Activated naive CD8-positive, alpha-beta T cell treated with anti-CD3 and anti-CD28 coated beads, Interleukin-2, amount 10 ng/mL, durations not matched to agents 7 days and 5 days (primary cell): ENCODE measurements at regions not wholly inside any gene's neighbourhood (a gene's known extent, or its start where the extent isn't known, plus 50 kb on each side); places are given as distances from the start of the nearest gene placed in this dataset.

Source experiments
- ATAC-seq: fragments of 150-1000 bp; cut with Tn5 transposase; one replicate; pipeline ENCODE4 v1.10.0; 2021; ENCODE audit warnings: low read depth, moderate library complexity
- POLR2A ChIA-PET: fragments of 350-600 bp; sonication (Branson Sonifier 250); formaldehyde crosslinking; loops from one replicate; lab custom pipeline; 2021; ENCODE audit warnings: antibody characterized with exemption; lab: Charles Lee
- DNase-seq: peaks from one replicate; pipeline ENCODE4 v3.0.0; 2021
- H3K27ac Mint-ChIP-seq: one replicate; pipeline ENCODE4 v1.8.0; 2022; ENCODE audit warnings: mild to moderate bottlenecking, mixed read lengths
- H3K27me3 Mint-ChIP-seq: one replicate; pipeline ENCODE4 v1.8.0; 2022; ENCODE audit warnings: mild to moderate bottlenecking, moderate library complexity, mixed read lengths
- H3K36me3 Mint-ChIP-seq: one replicate; pipeline ENCODE4 v1.8.0; 2021; ENCODE audit warnings: mild to moderate bottlenecking, mixed read lengths
- H3K4me1 Mint-ChIP-seq: one replicate; pipeline ENCODE4 v1.8.0; 2021; ENCODE audit warnings: mixed read lengths
- H3K4me3 Mint-ChIP-seq: one replicate; pipeline ENCODE4 v1.8.0; 2022; ENCODE audit warnings: mild to moderate bottlenecking, moderate library complexity, mixed read lengths
- H3K9me3 Mint-ChIP-seq: one replicate; pipeline ENCODE4 v1.8.0; 2021; ENCODE audit warnings: mixed read lengths

- POLR2A ChIA-PET, result no interaction called here
- Mint-ChIP-seq H3K4me1 (no peaks in the 10 kb centered on the region), H3K9me3 (no peaks in the 10 kb centered on the region), H3K4me3 (no peak overlapping the region), H3K27ac (no peak overlapping the region), H3K27me3 (peaks cover 3% of the 10 kb centered on the region), H3K36me3 (no peaks in the 10 kb centered on the region)
- DNase-seq (no peak), ATAC-seq (no peak)
Measured at GRCh38 chr14:58697930-58698642, 60.3 kb downstream of the DACT1 start.

GRCh38 chr14:58699681-58700205 is 62.0 kb downstream of the DACT1 start:
- POLR2A ChIA-PET, result no interaction called here
- no peak for ATAC-seq
- Mint-ChIP-seq H3K27me3 (peaks cover 3% of the 10 kb centered on the region), H3K9me3 (no peaks in the 10 kb centered on the region), H3K4me3 (no peak overlapping the region), H3K4me1 (no peaks in the 10 kb centered on the region), H3K27ac (no peak overlapping the region), H3K36me3 (no peaks in the 10 kb centered on the region)
- DNase-seq, result no peak

- H3K9me3 Mint-ChIP-seq, result no peaks in the 10 kb centered on the region
- no peak overlapping the region for H3K27ac Mint-ChIP-seq
- POLR2A ChIA-PET, result no interaction called here
- no peaks in the 10 kb centered on the region for H3K4me1 Mint-ChIP-seq
- peaks cover 8% of the 10 kb centered on the region for H3K27me3 Mint-ChIP-seq
- DNase-seq, result no peak
- H3K36me3 Mint-ChIP-seq, result no peaks in the 10 kb centered on the region
- no peak for ATAC-seq
- no peak overlapping the region for H3K4me3 Mint-ChIP-seq
Measured at GRCh38 chr14:58701156-58701555, 63.4 kb downstream of the DACT1 start.

GRCh38 chr14:58701604-58702003 is 63.8 kb downstream of the DACT1 start:
- no peaks in the 10 kb centered on the region for H3K4me1 Mint-ChIP-seq
- DNase-seq (no peak), ATAC-seq (no peak)
- H3K27me3 Mint-ChIP-seq, result peaks cover 9% of the 10 kb centered on the region
- no peak overlapping the region for H3K4me3 Mint-ChIP-seq
- no peaks in the 10 kb centered on the region for H3K9me3 Mint-ChIP-seq
- POLR2A ChIA-PET, result no interaction called here
- H3K36me3 Mint-ChIP-seq, result no peaks in the 10 kb centered on the region
- no peak overlapping the region for H3K27ac Mint-ChIP-seq

- DNase-seq, result no peak
- POLR2A ChIA-PET, result no interaction called here
- Mint-ChIP-seq H3K4me1 (no peaks in the 10 kb centered on the region), H3K4me3 (no peak overlapping the region), H3K36me3 (no peaks in the 10 kb centered on the region), H3K27ac (no peak overlapping the region), H3K9me3 (no peaks in the 10 kb centered on the region), H3K27me3 (peaks cover 10% of the 10 kb centered on the region)
- ATAC-seq, result no peak
Measured at GRCh38 chr14:58702441-58703160, 64.8 kb downstream of the DACT1 start.

GRCh38 chr14:58703161-58703506 is 65.4 kb downstream of the DACT1 start:
- no peak overlapping the region for H3K4me3 Mint-ChIP-seq
- H3K36me3 Mint-ChIP-seq, result no peaks in the 10 kb centered on the region
- DNase-seq (no peak), ATAC-seq (no peak)
- no peak overlapping the region for H3K27ac Mint-ChIP-seq
- peaks cover 13% of the 10 kb centered on the region for H3K27me3 Mint-ChIP-seq
- no peaks in the 10 kb centered on the region for H3K4me1 Mint-ChIP-seq
- POLR2A ChIA-PET, result no interaction called here
- no peaks in the 10 kb centered on the region for H3K9me3 Mint-ChIP-seq

- Mint-ChIP-seq H3K4me1 (no peaks in the 10 kb centered on the region), H3K36me3 (no peaks in the 10 kb centered on the region), H3K27me3 (peaks cover 11% of the 10 kb centered on the region), H3K27ac (no peak overlapping the region), H3K4me3 (no peak overlapping the region), H3K9me3 (no peaks in the 10 kb centered on the region)
- ATAC-seq (no peak), DNase-seq (no peak)
- POLR2A ChIA-PET, result no interaction called here
Measured at GRCh38 chr14:58705066-58705465, 67.3 kb downstream of the DACT1 start.

- ATAC-seq (no peak), DNase-seq (no peak)
- Mint-ChIP-seq H3K36me3 (no peaks in the 10 kb centered on the region), H3K27me3 (peaks cover 11% of the 10 kb centered on the region), H3K9me3 (no peaks in the 10 kb centered on the region), H3K27ac (no peak overlapping the region), H3K4me1 (no peaks in the 10 kb centered on the region), H3K4me3 (no peak overlapping the region)
- POLR2A ChIA-PET, result no interaction called here
Measured at GRCh38 chr14:58707949-58708348, 70.2 kb downstream of the DACT1 start.

GRCh38 chr14:58709949-58710348 is 72.2 kb downstream of the DACT1 start:
- H3K36me3 Mint-ChIP-seq, result no peaks in the 10 kb centered on the region
- H3K27me3 Mint-ChIP-seq, result peaks cover 11% of the 10 kb centered on the region
- ATAC-seq (no peak), DNase-seq (no peak)
- no peak overlapping the region for H3K27ac Mint-ChIP-seq
- POLR2A ChIA-PET, result no interaction called here
- H3K4me1 Mint-ChIP-seq, result no peaks in the 10 kb centered on the region
- no peak overlapping the region for H3K4me3 Mint-ChIP-seq
- no peaks in the 10 kb centered on the region for H3K9me3 Mint-ChIP-seq

GRCh38 chr14:58711382-58711781 is 73.6 kb downstream of the DACT1 start:
- POLR2A ChIA-PET, result no interaction called here
- no peaks in the 10 kb centered on the region for H3K9me3 Mint-ChIP-seq

GRCh38 chr14:58712357-58712756 is 74.6 kb downstream of the DACT1 start:
- peaks cover 6% of the 10 kb centered on the region for H3K27me3 Mint-ChIP-seq
- DNase-seq (no peak), ATAC-seq (no peak)
- H3K4me3 Mint-ChIP-seq, result no peak overlapping the region
- no peak overlapping the region for H3K27ac Mint-ChIP-seq
- POLR2A ChIA-PET, result no interaction called here
- H3K36me3 Mint-ChIP-seq, result no peaks in the 10 kb centered on the region
- H3K9me3 Mint-ChIP-seq, result no peaks in the 10 kb centered on the region
- H3K4me1 Mint-ChIP-seq, result no peaks in the 10 kb centered on the region

More at GRCh38 chr14:58711382-58711781, 73.6 kb downstream of the DACT1 start:
- DNase-seq, result no peak
- Mint-ChIP-seq H3K4me3 (no peak overlapping the region), H3K27ac (no peak overlapping the region), H3K4me1 (no peaks in the 10 kb centered on the region), H3K36me3 (no peaks in the 10 kb centered on the region), H3K27me3 (peaks cover 9% of the 10 kb centered on the region)
- no peak for ATAC-seq

GRCh38 chr14:58713677-58714076 is 75.9 kb downstream of the DACT1 start:
- Mint-ChIP-seq H3K27ac (no peak overlapping the region), H3K4me1 (no peaks in the 10 kb centered on the region), H3K4me3 (no peak overlapping the region), H3K36me3 (no peaks in the 10 kb centered on the region), H3K27me3 (peaks cover 2% of the 10 kb centered on the region), H3K9me3 (no peaks in the 10 kb centered on the region)
- POLR2A ChIA-PET, result no interaction called here
- ATAC-seq, result no peak
- DNase-seq, result no peak

- ATAC-seq (no peak), DNase-seq (no peak)
- no peak overlapping the region for H3K27ac Mint-ChIP-seq
- POLR2A ChIA-PET, result no interaction called here
- H3K27me3 Mint-ChIP-seq, result peaks cover 5% of the 10 kb centered on the region
- H3K4me1 Mint-ChIP-seq, result no peaks in the 10 kb centered on the region
- H3K9me3 Mint-ChIP-seq, result no peaks in the 10 kb centered on the region
- no peaks in the 10 kb centered on the region for H3K36me3 Mint-ChIP-seq
- no peak overlapping the region for H3K4me3 Mint-ChIP-seq
Measured at GRCh38 chr14:58716706-58717105, 78.9 kb downstream of the DACT1 start.

GRCh38 chr14:58717211-58717610 is 79.4 kb downstream of the DACT1 start:
- Mint-ChIP-seq H3K4me1 (no peaks in the 10 kb centered on the region), H3K27ac (no peak overlapping the region), H3K36me3 (no peaks in the 10 kb centered on the region), H3K4me3 (no peak overlapping the region), H3K9me3 (no peaks in the 10 kb centered on the region), H3K27me3 (peaks cover 5% of the 10 kb centered on the region)
- POLR2A ChIA-PET, result no interaction called here
- DNase-seq, result no peak
- no peak for ATAC-seq
